GM23338 (cell line): ENCODE measurements at regions not wholly inside any gene's neighbourhood (a gene's known extent, or its start where the extent isn't known, plus 50 kb on each side); places are given as distances from the start of the nearest gene placed in this dataset.

ENCODE experiments used
- CREB1 ChIP-seq: fragments of 250-450 bp; sonication (Bioruptor Pico); IDR thresholded peaks from 2 replicates; pipeline ENCODE4 v1.5.0; 2020; ENCODE audit warnings: low read depth, mild to moderate bottlenecking, moderate library complexity
- EZH2 ChIP-seq: fragments of 200-600 bp; sonication (generic); IDR thresholded peaks from one replicate; pipeline ENCODE4 v1.8.0; 2017; ENCODE audit warnings: antibody characterized with exemption, mild to moderate bottlenecking, low read depth; ENCODE audit not compliant: unreplicated experiment
- EZH2phosphoT487 ChIP-seq: fragments of 200-600 bp; sonication (generic); IDR thresholded peaks from one replicate; pipeline ENCODE4 v1.8.1; 2018; ENCODE audit warnings: antibody characterized with exemption; ENCODE audit not compliant: unreplicated experiment
- JUNB ChIP-seq: IDR thresholded peaks from one replicate; pipeline ENCODE4 v1.6.1; 2016; ENCODE audit warnings: antibody characterized with exemption; ENCODE audit not compliant: unreplicated experiment
- POLR2AphosphoS5 ChIP-seq: IDR thresholded peaks from 2 replicates; pipeline ENCODE4 v1.6.1; 2016; ENCODE audit warnings: antibody characterized with exemption, low read depth
- TF ChIP-seq, protein P1 (sequence below), 2 experiments: fragments of 200-600 bp in 1 of 2; sonication (generic) in 1 of 2; conservative IDR thresholded peaks; 2 replicates each; pipeline versions ENCODE4 v1.5.1 to v1.6.1; 2016 to 2017; ENCODE audit warnings: antibody characterized with exemption in 2 of 2, low read depth in 2 of 2, mild to moderate bottlenecking in 2 of 2, moderate library complexity in 1 of 2
- TF ChIP-seq, protein P2 (sequence below): IDR thresholded peaks from one replicate; pipeline ENCODE4 v1.6.1; 2018; ENCODE audit warnings: antibody characterized with exemption; ENCODE audit not compliant: unreplicated experiment
- TF ChIP-seq, protein P3 (sequence below): IDR thresholded peaks from 2 replicates; pipeline ENCODE4 v1.6.1; 2016; ENCODE audit warnings: antibody characterized with exemption

DNA sequence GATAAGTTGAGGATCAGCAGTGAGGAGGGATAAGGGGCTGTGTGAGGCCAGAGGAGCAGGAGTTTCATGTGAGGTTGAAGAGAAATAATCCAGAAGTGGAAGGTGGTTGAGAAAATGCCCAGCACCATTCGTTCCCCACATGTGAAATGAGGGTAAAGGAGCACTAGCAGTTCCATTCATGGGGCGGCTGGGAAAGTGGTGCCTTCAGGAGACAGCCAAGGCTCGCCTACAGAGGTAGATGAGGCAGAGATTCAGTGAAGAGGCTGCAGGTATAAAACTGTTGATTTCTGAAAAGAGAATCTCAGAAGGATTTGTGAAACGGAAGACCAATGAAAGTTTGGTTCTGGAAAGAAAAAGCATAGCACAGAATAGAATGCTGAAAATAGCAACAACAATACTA, 272.6 kb downstream of the MSX2 start:
- TF ChIP-seq EZH2phosphoT487 (no peak), CREB1 (CRISPR knock-in tag) (no peak), POLR2AphosphoS5 (no peak), EZH2 (no peak), JUNB (no peak)
- TF ChIP-seq, protein P1, sequence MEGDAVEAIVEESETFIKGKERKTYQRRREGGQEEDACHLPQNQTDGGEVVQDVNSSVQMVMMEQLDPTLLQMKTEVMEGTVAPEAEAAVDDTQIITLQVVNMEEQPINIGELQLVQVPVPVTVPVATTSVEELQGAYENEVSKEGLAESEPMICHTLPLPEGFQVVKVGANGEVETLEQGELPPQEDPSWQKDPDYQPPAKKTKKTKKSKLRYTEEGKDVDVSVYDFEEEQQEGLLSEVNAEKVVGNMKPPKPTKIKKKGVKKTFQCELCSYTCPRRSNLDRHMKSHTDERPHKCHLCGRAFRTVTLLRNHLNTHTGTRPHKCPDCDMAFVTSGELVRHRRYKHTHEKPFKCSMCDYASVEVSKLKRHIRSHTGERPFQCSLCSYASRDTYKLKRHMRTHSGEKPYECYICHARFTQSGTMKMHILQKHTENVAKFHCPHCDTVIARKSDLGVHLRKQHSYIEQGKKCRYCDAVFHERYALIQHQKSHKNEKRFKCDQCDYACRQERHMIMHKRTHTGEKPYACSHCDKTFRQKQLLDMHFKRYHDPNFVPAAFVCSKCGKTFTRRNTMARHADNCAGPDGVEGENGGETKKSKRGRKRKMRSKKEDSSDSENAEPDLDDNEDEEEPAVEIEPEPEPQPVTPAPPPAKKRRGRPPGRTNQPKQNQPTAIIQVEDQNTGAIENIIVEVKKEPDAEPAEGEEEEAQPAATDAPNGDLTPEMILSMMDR (conservative IDR thresholded peaks at IDR 0.05; ENCODE audit: low read depth in 2 of 2): no peak
- TF ChIP-seq, protein P2, sequence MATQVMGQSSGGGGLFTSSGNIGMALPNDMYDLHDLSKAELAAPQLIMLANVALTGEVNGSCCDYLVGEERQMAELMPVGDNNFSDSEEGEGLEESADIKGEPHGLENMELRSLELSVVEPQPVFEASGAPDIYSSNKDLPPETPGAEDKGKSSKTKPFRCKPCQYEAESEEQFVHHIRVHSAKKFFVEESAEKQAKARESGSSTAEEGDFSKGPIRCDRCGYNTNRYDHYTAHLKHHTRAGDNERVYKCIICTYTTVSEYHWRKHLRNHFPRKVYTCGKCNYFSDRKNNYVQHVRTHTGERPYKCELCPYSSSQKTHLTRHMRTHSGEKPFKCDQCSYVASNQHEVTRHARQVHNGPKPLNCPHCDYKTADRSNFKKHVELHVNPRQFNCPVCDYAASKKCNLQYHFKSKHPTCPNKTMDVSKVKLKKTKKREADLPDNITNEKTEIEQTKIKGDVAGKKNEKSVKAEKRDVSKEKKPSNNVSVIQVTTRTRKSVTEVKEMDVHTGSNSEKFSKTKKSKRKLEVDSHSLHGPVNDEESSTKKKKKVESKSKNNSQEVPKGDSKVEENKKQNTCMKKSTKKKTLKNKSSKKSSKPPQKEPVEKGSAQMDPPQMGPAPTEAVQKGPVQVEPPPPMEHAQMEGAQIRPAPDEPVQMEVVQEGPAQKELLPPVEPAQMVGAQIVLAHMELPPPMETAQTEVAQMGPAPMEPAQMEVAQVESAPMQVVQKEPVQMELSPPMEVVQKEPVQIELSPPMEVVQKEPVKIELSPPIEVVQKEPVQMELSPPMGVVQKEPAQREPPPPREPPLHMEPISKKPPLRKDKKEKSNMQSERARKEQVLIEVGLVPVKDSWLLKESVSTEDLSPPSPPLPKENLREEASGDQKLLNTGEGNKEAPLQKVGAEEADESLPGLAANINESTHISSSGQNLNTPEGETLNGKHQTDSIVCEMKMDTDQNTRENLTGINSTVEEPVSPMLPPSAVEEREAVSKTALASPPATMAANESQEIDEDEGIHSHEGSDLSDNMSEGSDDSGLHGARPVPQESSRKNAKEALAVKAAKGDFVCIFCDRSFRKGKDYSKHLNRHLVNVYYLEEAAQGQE: no peak
- TF ChIP-seq, protein P3, sequence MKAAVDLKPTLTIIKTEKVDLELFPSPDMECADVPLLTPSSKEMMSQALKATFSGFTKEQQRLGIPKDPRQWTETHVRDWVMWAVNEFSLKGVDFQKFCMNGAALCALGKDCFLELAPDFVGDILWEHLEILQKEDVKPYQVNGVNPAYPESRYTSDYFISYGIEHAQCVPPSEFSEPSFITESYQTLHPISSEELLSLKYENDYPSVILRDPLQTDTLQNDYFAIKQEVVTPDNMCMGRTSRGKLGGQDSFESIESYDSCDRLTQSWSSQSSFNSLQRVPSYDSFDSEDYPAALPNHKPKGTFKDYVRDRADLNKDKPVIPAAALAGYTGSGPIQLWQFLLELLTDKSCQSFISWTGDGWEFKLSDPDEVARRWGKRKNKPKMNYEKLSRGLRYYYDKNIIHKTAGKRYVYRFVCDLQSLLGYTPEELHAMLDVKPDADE: no peak
